Esophagus squamous epithelium (tissue), 4 donors: ENCODE measurements at regions not wholly inside any gene's neighbourhood (a gene's known extent, or its start where the extent isn't known, plus 50 kb on each side); places are given as distances from the start of the nearest gene placed in this dataset.

ENCODE experiments used
- POLR2A ChIP-seq, 4 donors: fragments of 450-650 bp; IDR thresholded peaks; one replicate each; pipeline ENCODE4 v1.6.1; 2017; ENCODE audit warnings: antibody characterized with exemption in 4 of 4, mild to moderate bottlenecking in 4 of 4, moderate library complexity in 3 of 4
- TF ChIP-seq, protein P1 (sequence below), 6 experiments: fragments of 450-650 bp in 4 of 6; fragments of 200-600 bp in 2 of 6; sonication (generic) in 2 of 6; IDR thresholded peaks; one replicate each; pipeline ENCODE4 v1.5.1; 2016 to 2019; ENCODE audit warnings: antibody characterized with exemption in 6 of 6, mild to moderate bottlenecking in 4 of 6, moderate library complexity in 4 of 6

DNA sequence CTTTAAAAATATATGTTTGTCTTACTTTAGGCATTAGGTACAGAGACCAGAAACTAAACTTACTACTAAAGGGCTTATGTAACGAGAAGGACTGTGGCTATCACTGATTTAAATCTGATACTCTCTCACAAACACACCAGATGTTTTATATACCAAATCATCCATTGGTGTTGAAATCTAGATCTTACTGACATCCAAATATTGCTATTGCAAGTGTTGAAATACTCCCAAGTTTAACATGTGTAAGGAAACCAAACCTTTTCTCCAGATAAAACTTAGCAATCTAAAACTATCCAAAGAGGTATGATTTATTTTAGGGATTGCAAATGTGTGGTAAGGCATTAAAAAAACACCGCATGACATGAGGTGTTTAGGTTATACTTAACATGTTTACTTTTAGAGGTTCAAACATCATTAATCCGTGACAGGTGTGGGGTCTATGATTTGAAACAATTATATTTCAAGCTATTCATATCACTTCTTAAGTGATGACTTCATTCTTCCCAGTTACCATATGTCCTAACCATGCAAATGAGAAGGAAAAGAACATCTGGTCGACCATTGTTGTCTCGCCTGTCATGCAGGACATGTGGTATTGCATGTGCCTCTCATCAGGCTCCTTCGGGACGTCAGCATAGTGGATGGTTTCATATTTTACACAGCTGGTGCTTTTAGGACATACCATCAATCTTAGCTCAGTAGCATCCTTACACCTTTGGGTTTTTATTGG lies 168.3 kb upstream of the SPACA1 start:
- TF ChIP-seq POLR2A (IDR thresholded peaks at IDR 0.05), result no peak
- TF ChIP-seq, protein P1, sequence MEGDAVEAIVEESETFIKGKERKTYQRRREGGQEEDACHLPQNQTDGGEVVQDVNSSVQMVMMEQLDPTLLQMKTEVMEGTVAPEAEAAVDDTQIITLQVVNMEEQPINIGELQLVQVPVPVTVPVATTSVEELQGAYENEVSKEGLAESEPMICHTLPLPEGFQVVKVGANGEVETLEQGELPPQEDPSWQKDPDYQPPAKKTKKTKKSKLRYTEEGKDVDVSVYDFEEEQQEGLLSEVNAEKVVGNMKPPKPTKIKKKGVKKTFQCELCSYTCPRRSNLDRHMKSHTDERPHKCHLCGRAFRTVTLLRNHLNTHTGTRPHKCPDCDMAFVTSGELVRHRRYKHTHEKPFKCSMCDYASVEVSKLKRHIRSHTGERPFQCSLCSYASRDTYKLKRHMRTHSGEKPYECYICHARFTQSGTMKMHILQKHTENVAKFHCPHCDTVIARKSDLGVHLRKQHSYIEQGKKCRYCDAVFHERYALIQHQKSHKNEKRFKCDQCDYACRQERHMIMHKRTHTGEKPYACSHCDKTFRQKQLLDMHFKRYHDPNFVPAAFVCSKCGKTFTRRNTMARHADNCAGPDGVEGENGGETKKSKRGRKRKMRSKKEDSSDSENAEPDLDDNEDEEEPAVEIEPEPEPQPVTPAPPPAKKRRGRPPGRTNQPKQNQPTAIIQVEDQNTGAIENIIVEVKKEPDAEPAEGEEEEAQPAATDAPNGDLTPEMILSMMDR (IDR thresholded peaks at IDR 0.05), result no peak
